Cardiac muscle cell (in vitro differentiated cells and primary cell): ENCODE measurements at regions not wholly inside any gene's neighbourhood (a gene's known extent, or its start where the extent isn't known, plus 50 kb on each side); places are given as distances from the start of the nearest gene placed in this dataset.

Experiments
- DNase-seq, 2 donors: peaks; one replicate each; pipeline versions ENCODE4 v3.0.0 to v3.0.0-alpha.2; 2010 to 2017; ENCODE audit warnings: low read depth in 1 of 2, low spot score in 1 of 2
- H3K27ac ChIP-seq: fragments of 200-600 bp; sonication (generic); 2 replicates; pipeline ENCODE4 v1.5.1; 2016
- H3K27me3 ChIP-seq: fragments of 200-600 bp; sonication (generic); 2 replicates; pipeline ENCODE4 v1.6.0; 2016; ENCODE audit warnings: control low read depth
- H3K36me3 ChIP-seq: fragments of 200-600 bp; sonication (generic); 2 replicates; pipeline ENCODE4 v1.5.1; 2016; ENCODE audit warnings: control low read depth
- H3K4me1 ChIP-seq: fragments of 200-600 bp; sonication (generic); 2 replicates; pipeline ENCODE4 v1.8.1; 2017; ENCODE audit warnings: low read depth, mild to moderate bottlenecking, mixed run types
- H3K4me3 ChIP-seq: fragments of 200-600 bp; sonication (generic); 2 replicates; pipeline ENCODE4 v1.5.1; 2016; ENCODE audit warnings: mild to moderate bottlenecking
- H3K9me3 ChIP-seq: fragments of 200-600 bp; sonication (generic); 2 replicates; pipeline ENCODE4 v1.5.1; 2017; ENCODE audit warnings: low read depth, mild to moderate bottlenecking, control low read depth
- CTCF ChIP-seq: IDR thresholded peaks from 2 replicates; pipeline ENCODE4 v1.5.1; 2012; ENCODE audit warnings: low read depth, mild to moderate bottlenecking, low read length

GRCh38 chr21:25496825-25497482 lies 110.3 kb downstream of the MRPL39 start:
- Histone ChIP-seq H3K4me3 (no peak overlapping the region), H3K4me1 (no peaks in the 10 kb centered on the region), H3K27ac (no peak overlapping the region), H3K36me3 (no peaks in the 10 kb centered on the region), H3K27me3 (no peaks in the 10 kb centered on the region), H3K9me3 (no peaks in the 10 kb centered on the region)
- TF ChIP-seq CTCF: no peak
- DNase-seq: no peak

DNA sequence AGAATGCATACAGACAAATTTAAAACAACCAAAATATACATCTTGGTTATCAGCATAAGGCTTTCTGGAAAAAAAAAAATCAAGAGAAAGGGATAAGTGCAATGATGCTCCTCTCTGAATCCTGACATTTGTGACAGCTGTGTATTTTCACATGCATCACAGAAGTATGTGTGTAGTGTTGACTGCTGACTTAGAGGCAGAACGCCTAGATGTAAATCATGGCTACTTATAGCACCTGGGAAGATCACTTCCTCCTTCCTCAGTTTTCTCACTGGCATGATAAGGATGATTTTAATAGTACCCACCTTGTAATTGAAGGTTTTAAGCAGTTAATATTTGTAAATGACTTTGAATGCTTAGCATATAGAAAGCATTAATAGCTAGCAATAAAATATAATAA lies 112.5 kb downstream of the MRPL39 start:
- no peaks in the 10 kb centered on the region for H3K36me3 ChIP-seq
- no peak for TF ChIP-seq CTCF
- no peak overlapping the region for H3K4me3 ChIP-seq
- no peaks in the 10 kb centered on the region for H3K9me3 ChIP-seq
- H3K27me3 ChIP-seq: no peaks in the 10 kb centered on the region
- no peak for DNase-seq
- H3K27ac ChIP-seq: no peak overlapping the region
- no peaks in the 10 kb centered on the region for H3K4me1 ChIP-seq

DNA sequence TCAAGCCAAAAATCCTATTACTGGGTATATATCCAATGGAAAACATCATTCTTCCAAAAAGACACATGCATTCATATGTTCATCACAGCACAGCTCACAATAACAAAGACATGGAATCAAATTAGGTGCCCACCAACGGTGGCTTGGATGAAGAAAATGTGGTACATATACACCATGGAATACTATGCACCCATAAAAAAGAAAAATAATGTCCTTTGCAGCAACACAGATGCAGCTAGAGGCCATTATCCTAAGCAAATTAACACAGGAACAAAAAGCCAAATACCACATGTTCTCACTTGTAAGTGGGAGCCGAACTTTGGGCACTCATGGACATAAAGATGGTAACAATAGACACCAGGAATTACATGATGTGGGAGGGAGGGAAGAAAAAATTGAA lies 113.6 kb downstream of the MRPL39 start:
- no peaks in the 10 kb centered on the region for H3K36me3 ChIP-seq
- no peak overlapping the region for H3K27ac ChIP-seq
- H3K9me3 ChIP-seq: no peaks in the 10 kb centered on the region
- H3K4me1 ChIP-seq: no peaks in the 10 kb centered on the region
- DNase-seq: no peak
- H3K4me3 ChIP-seq: no peak overlapping the region
- TF ChIP-seq CTCF: no peak
- H3K27me3 ChIP-seq: no peaks in the 10 kb centered on the region

DNA sequence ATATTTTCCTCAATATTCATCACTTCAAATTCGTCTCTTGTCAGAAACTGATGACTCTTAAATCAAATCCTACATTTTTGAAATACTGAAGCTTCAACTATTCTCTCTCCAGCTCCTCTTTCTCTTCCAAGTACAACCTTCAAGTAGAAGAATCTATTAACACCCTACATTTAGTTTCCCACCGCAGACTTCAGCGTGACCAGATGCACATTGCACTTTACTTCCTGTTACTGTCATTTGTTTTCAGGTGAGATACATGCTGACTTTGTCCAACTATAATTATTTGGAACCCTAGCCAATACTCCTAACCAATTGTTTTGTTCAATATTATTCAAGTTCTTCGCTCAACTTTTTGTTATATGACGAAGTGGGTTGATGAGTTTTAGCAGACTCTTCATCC lies 116.0 kb downstream of the MRPL39 start:
- no peak for TF ChIP-seq CTCF
- no peak overlapping the region for H3K27ac ChIP-seq
- no peak for DNase-seq
- H3K27me3 ChIP-seq: no peaks in the 10 kb centered on the region
- H3K4me1 ChIP-seq: no peaks in the 10 kb centered on the region
- H3K4me3 ChIP-seq: no peak overlapping the region
- no peaks in the 10 kb centered on the region for H3K36me3 ChIP-seq
- no peaks in the 10 kb centered on the region for H3K9me3 ChIP-seq

DNA sequence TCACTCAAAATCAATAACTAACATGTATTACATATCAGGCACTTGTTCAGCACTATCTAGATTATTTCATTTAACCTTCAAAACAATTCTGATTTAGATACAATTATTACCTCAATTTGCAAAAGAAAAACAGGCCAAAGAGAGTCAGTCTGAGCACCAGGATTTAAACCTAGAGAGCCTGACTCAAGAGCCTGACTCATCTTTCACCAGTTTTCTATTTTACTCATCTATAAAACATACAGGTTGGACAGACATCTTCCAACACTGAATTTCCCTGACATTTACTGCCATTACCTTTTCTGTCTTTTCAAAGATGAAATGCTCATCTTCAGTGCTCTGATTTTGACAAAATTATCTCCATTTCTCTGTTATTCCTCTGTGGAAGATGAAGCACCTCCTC lies 116.5 kb downstream of the MRPL39 start:
- DNase-seq: no peak
- H3K27ac ChIP-seq: no peak overlapping the region
- H3K27me3 ChIP-seq: no peaks in the 10 kb centered on the region
- no peaks in the 10 kb centered on the region for H3K36me3 ChIP-seq
- H3K9me3 ChIP-seq: no peaks in the 10 kb centered on the region
- no peak overlapping the region for H3K4me3 ChIP-seq
- TF ChIP-seq CTCF: no peak
- no peaks in the 10 kb centered on the region for H3K4me1 ChIP-seq
